A673 (cell line): ENCODE measurements at regions not wholly inside any gene's neighbourhood (a gene's known extent, or its start where the extent isn't known, plus 50 kb on each side); places are given as distances from the start of the nearest gene placed in this dataset.
"Not testable (repeated sequence)": the region's sequence is repeated elsewhere in the genome, so short reads cannot be mapped to it uniquely, and the experiment has no call there.

Source experiments
- EZH2 ChIP-seq: fragments of 200-600 bp; sonication (generic); IDR thresholded peaks from 2 replicates; pipeline ENCODE4 v1.6.1; 2017; ENCODE audit warnings: borderline replicate concordance, low read depth, mild to moderate bottlenecking, mixed read lengths, antibody characterized with exemption, low read length; ENCODE audit not compliant: poor library complexity, severe bottlenecking
- TF ChIP-seq, protein P1 (sequence below): fragments of 300-800, 200-600 bp; sonication (generic); conservative IDR thresholded peaks from 2 replicates; pipeline ENCODE4 v1.5.1; 2017; ENCODE audit warnings: low read depth, mild to moderate bottlenecking, antibody characterized with exemption, low read length, moderate library complexity, mixed read lengths

DNA sequence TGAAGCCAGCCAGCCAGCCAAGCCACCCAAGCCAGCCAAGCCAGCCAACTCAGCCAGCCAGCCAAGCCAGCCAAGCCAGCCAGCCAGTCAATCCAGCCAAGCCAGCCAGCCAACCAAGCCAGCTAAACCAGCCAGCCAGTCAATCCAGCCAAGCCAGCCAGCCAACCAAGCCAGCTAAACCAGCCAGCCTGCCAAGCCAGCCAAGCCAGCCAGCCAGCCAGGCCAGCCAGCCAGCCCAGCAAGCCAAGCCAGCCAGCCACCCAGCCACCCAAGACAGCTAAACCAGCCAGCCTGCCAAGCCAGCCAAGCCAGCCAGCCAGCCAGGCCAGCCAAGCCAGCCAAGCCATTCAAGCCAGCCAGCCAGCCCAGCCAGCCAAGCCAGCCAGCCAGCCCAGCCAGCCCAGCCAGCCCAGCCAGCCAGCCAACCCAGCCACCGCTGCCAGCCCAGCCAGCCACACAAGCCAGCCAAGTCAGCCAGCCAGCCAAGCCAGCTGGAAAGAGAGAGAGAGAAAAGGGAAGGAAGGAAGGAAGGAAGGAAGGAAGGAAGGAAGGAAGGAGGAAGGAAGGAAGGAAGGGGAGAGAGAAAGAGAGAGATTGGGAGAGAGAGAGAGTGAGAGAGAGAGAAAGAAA lies 1606.8 kb downstream of the RPIA start:
- TF ChIP-seq, protein P1, sequence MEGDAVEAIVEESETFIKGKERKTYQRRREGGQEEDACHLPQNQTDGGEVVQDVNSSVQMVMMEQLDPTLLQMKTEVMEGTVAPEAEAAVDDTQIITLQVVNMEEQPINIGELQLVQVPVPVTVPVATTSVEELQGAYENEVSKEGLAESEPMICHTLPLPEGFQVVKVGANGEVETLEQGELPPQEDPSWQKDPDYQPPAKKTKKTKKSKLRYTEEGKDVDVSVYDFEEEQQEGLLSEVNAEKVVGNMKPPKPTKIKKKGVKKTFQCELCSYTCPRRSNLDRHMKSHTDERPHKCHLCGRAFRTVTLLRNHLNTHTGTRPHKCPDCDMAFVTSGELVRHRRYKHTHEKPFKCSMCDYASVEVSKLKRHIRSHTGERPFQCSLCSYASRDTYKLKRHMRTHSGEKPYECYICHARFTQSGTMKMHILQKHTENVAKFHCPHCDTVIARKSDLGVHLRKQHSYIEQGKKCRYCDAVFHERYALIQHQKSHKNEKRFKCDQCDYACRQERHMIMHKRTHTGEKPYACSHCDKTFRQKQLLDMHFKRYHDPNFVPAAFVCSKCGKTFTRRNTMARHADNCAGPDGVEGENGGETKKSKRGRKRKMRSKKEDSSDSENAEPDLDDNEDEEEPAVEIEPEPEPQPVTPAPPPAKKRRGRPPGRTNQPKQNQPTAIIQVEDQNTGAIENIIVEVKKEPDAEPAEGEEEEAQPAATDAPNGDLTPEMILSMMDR: not testable (repeated sequence)
- not testable (repeated sequence) for TF ChIP-seq EZH2
